GM12878 (cell line): ENCODE measurements at regions not wholly inside any gene's neighbourhood (a gene's known extent, or its start where the extent isn't known, plus 50 kb on each side); places are given as distances from the start of the nearest gene placed in this dataset.

Experiments
- ATAC-seq: fragments of 200-7000 bp; cut with Tn5 transposase; 3 replicates; pipeline ENCODE4 v1.9.1; 2020; ENCODE audit warnings: mild to moderate bottlenecking, moderate library complexity
- BruUV-seq: library from RNA; stranded (reverse); fragments of 400-500 nt; replicated peaks from 2 replicates; lab custom pipeline; 2021; lab: Mats Ljungman, UMichigan
- CTCF ChIA-PET: fragments of 300-600 bp; sonication (Branson Sonifier 250); formaldehyde crosslinking; extraction: SDS; loops from one replicate; lab custom pipeline; 2021; ENCODE audit warnings: inconsistent platforms; lab: Yijun Ruan, JAX
- POLR2A ChIA-PET: fragments of 350-600 bp; formaldehyde crosslinking; extraction: SDS; loops from one replicate; lab custom pipeline; 2021; ENCODE audit warnings: inconsistent platforms; lab: Charles Lee
- RAD21 ChIA-PET: fragments of 300-600 bp; sonication (Branson Sonifier 250); formaldehyde crosslinking; loops from one replicate; lab custom pipeline; 2023; ENCODE audit warnings: antibody characterized with exemption; ENCODE audit not compliant: unreplicated experiment; lab: Charles Lee
- SMC1A ChIA-PET: fragments of 300-600 bp; sonication (Branson Sonifier 250); formaldehyde crosslinking; loops from one replicate; lab custom pipeline; 2023; ENCODE audit not compliant: unreplicated experiment, uncharacterized antibody; lab: Charles Lee
- DNase-seq: peaks from one replicate; pipeline ENCODE4 v3.0.0-alpha.2; 2011; ENCODE audit warnings: low read depth, low spot score
- FAIRE-seq: peaks from 3 replicates; lab custom pipeline; 2011; peaks lifted over from hg19 to GRCh38; lab: Jason Lieb, UNC
- H2AFZ ChIP-seq: 2 replicates; pipeline ENCODE4 v1.6.0; 2011; ENCODE audit warnings: low read depth, low read length, control low read depth; ENCODE audit not compliant: control insufficient read depth
- H3K27ac ChIP-seq: 2 replicates; pipeline ENCODE4 v1.5.1; 2011; ENCODE audit warnings: control low read depth; ENCODE audit not compliant: control insufficient read depth, insufficient read depth
- H3K27me3 ChIP-seq, 2 experiments: replicated peaks in 1 of 2; 2 replicates each; pipeline versions ENCODE4 v1.6.0 to v1.6.1; 2011; ENCODE audit warnings: low read length in 1 of 2; ENCODE audit not compliant: control insufficient read depth in 2 of 2, insufficient read depth in 2 of 2
- H3K36me3 ChIP-seq, 2 experiments: 2 replicates each; pipeline ENCODE4 v1.5.1; 2011; ENCODE audit warnings: low read length in 1 of 2; ENCODE audit not compliant: control insufficient read depth in 2 of 2, insufficient read depth in 2 of 2
- H3K4me1 ChIP-seq: 2 replicates; pipeline ENCODE4 v1.6.1; 2011; ENCODE audit warnings: mild to moderate bottlenecking, low read length, moderate library complexity, mixed read lengths; ENCODE audit not compliant: control insufficient read depth, insufficient read depth
- H3K4me2 ChIP-seq: 2 replicates; pipeline ENCODE4 v1.6.0; 2011; ENCODE audit warnings: control low read depth; ENCODE audit not compliant: control insufficient read depth, insufficient read depth
- H3K4me3 ChIP-seq: fragments of 200-600 bp; sonication (generic); 2 replicates; pipeline ENCODE4 v1.5.1; 2016
- H3K79me2 ChIP-seq: 2 replicates; pipeline ENCODE4 v1.6.0; 2011; ENCODE audit warnings: low read length; ENCODE audit not compliant: control insufficient read depth, insufficient read depth
- H3K9ac ChIP-seq: 2 replicates; pipeline ENCODE4 v1.8.0; 2011; ENCODE audit warnings: low read length, control low read depth, mixed read lengths; ENCODE audit not compliant: control insufficient read depth, insufficient read depth
- H3K9me3 ChIP-seq: replicated peaks from 3 replicates; pipeline ENCODE4 v1.5.1; 2011; ENCODE audit warnings: mild to moderate bottlenecking, low read length; ENCODE audit not compliant: control insufficient read depth, insufficient read depth
- H4K20me1 ChIP-seq: 2 replicates; pipeline ENCODE4 v1.6.0; 2011; ENCODE audit not compliant: control insufficient read depth, insufficient read depth
- CBFB ChIP-seq: IDR thresholded peaks from 2 replicates; pipeline ENCODE4 v1.6.1; 2016; ENCODE audit warnings: antibody characterized with exemption, low read depth
- CBX3 ChIP-seq: fragments of 200-600 bp; sonication (generic); IDR thresholded peaks from 2 replicates; pipeline ENCODE4 v1.6.1; 2016; ENCODE audit warnings: low read depth, borderline replicate concordance
- CREB1 ChIP-seq: IDR thresholded peaks from 2 replicates; pipeline ENCODE4 v1.6.1; 2012; ENCODE audit warnings: low read depth, mild to moderate bottlenecking, inconsistent platforms
- E2F4 ChIP-seq: IDR thresholded peaks from 2 replicates; pipeline ENCODE4 v1.6.1; 2012; ENCODE audit warnings: low read depth, low read length, improper control_type of control experiment
- KAT2A ChIP-seq: conservative IDR thresholded peaks from 2 replicates; pipeline ENCODE4 v1.6.1; 2011; ENCODE audit warnings: low read depth, low read length; ENCODE audit not compliant: control insufficient read depth
- MTA3 ChIP-seq: IDR thresholded peaks from 2 replicates; pipeline ENCODE4 v1.6.1; 2012; ENCODE audit warnings: low read length, inconsistent platforms, borderline replicate concordance
- POLR2A ChIP-seq: IDR thresholded peaks from 2 replicates; pipeline ENCODE4 v1.6.1; 2011; ENCODE audit warnings: low read depth, mild to moderate bottlenecking, low read length
- POLR2AphosphoS5 ChIP-seq: IDR thresholded peaks from 2 replicates; pipeline ENCODE4 v1.6.1; 2011; ENCODE audit warnings: mild to moderate bottlenecking, low read length, inconsistent platforms
- RB1 ChIP-seq: fragments of 450-650 bp; formaldehyde crosslinking; IDR thresholded peaks from 2 replicates; pipeline ENCODE4 v1.6.1; 2017; ENCODE audit warnings: mild to moderate bottlenecking, borderline replicate concordance
- SMAD1 ChIP-seq: fragments of 450-650 bp; IDR thresholded peaks from 2 replicates; pipeline ENCODE4 v1.6.1; 2018; ENCODE audit warnings: mild to moderate bottlenecking, low read depth; ENCODE audit not compliant: partially characterized antibody
- SUZ12 ChIP-seq: fragments of 200-600 bp; sonication (generic); IDR thresholded peaks from one replicate; pipeline ENCODE4 v1.6.1; 2018; ENCODE audit warnings: antibody characterized with exemption, mild to moderate bottlenecking; ENCODE audit not compliant: unreplicated experiment
- ZSCAN29 ChIP-seq: fragments of 450-650 bp; IDR thresholded peaks from 2 replicates; pipeline ENCODE4 v1.6.1; 2017; ENCODE audit warnings: mild to moderate bottlenecking, moderate library complexity
- WGBS: methylation state at CpG from one replicate; pipeline ENCODE4 v1.1.6; 2016; ENCODE audit warnings: low lambda C conversion rate; ENCODE audit not compliant: insufficient replicate concordance, insufficient coverage; ENCODE audit errors: missing lambda C conversion rate; 5-methylcytosine and 5-hydroxymethylcytosine counted together
- in situ Hi-C: fragments of 300-500 bp; cut with MboI; formaldehyde crosslinking; loops from 9 replicates; pipeline ENCODE4 v1.14.3; 2018; ENCODE audit warnings: mixed read lengths
- intact Hi-C: fragments of 100-400 bp; cut with micrococcal nuclease; formaldehyde crosslinking; loops from one replicate; pipeline ENCODE4 v1.14.2; 2022; ENCODE audit not compliant: unreplicated experiment
- TF ChIP-seq, protein P1 (sequence below): fragments of 450-650 bp; IDR thresholded peaks from 2 replicates; pipeline ENCODE4 v1.6.1; 2017; ENCODE audit warnings: mild to moderate bottlenecking, moderate library complexity

- H3K4me3 ChIP-seq = no peak overlapping the region
- WGBS = 20% methylated on average over 2 of the region's 2 CpGs
- H3K4me1 ChIP-seq = no peaks in the 10 kb centered on the region
- SMC1A ChIA-PET = interaction anchor here (0.6 to 3.0 kb wide), 4 partner anchors 9 to 381 kb away, joined by 3 to 9 read pairs (median 3); no protein-coding TSS in a partner anchor
- ATAC-seq = no peak
- no peak for TF ChIP-seq MTA3
- TF ChIP-seq SMAD1 = no peak
- no peak for TF ChIP-seq CREB1
- no peak for TF ChIP-seq E2F4
- TF ChIP-seq RB1 = no peak
- no peak for TF ChIP-seq POLR2A
- no peak for TF ChIP-seq ZSCAN29
- TF ChIP-seq, protein P1, sequence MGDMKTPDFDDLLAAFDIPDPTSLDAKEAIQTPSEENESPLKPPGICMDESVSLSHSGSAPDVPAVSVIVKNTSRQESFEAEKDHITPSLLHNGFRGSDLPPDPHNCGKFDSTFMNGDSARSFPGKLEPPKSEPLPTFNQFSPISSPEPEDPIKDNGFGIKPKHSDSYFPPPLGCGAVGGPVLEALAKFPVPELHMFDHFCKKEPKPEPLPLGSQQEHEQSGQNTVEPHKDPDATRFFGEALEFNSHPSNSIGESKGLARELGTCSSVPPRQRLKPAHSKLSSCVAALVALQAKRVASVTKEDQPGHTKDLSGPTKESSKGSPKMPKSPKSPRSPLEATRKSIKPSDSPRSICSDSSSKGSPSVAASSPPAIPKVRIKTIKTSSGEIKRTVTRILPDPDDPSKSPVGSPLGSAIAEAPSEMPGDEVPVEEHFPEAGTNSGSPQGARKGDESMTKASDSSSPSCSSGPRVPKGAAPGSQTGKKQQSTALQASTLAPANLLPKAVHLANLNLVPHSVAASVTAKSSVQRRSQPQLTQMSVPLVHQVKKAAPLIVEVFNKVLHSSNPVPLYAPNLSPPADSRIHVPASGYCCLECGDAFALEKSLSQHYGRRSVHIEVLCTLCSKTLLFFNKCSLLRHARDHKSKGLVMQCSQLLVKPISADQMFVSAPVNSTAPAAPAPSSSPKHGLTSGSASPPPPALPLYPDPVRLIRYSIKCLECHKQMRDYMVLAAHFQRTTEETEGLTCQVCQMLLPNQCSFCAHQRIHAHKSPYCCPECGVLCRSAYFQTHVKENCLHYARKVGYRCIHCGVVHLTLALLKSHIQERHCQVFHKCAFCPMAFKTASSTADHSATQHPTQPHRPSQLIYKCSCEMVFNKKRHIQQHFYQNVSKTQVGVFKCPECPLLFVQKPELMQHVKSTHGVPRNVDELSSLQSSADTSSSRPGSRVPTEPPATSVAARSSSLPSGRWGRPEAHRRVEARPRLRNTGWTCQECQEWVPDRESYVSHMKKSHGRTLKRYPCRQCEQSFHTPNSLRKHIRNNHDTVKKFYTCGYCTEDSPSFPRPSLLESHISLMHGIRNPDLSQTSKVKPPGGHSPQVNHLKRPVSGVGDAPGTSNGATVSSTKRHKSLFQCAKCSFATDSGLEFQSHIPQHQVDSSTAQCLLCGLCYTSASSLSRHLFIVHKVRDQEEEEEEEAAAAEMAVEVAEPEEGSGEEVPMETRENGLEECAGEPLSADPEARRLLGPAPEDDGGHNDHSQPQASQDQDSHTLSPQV = no peak
- TF ChIP-seq KAT2A = no peak
- TF ChIP-seq POLR2AphosphoS5 = no peak
- no peak for TF ChIP-seq CBX3
- no peak for TF ChIP-seq SUZ12
- no peak for TF ChIP-seq CBFB
- H3K9ac ChIP-seq = no peak overlapping the region
- DNase-seq = no peak
- H3K9me3 ChIP-seq = no peaks in the 10 kb centered on the region
- H3K79me2 ChIP-seq = no peaks in the 10 kb centered on the region
- no peak overlapping the region for H3K27ac ChIP-seq
- no peak for FAIRE-seq
- RAD21 ChIA-PET = no interaction called here
- CTCF ChIA-PET = interaction anchor here (1.1 to 1.6 kb wide), 3 partner anchors 9 to 24 kb away, joined by 3 to 4 read pairs (median 4); no protein-coding TSS in a partner anchor
- no peaks in the 10 kb centered on the region for H3K36me3 ChIP-seq
- no peak overlapping the region for H3K4me2 ChIP-seq
- no peaks in the 10 kb centered on the region for H4K20me1 ChIP-seq
- no TSS peak for BruUV-seq
- intact Hi-C loops = no loop called here
- H2AFZ ChIP-seq = no peak overlapping the region
- POLR2A ChIA-PET = no interaction called here
- in situ Hi-C loops = no loop called here
- no peaks in the 10 kb centered on the region for H3K27me3 ChIP-seq
Measured at GRCh38 chr2:190113000-190113399, 50.5 kb upstream of the MSTN start.
